Mucosa of stomach (tissue), 1 donor: ENCODE measurements at regions not wholly inside any gene's neighbourhood (a gene's known extent, or its start where the extent isn't known, plus 50 kb on each side); places are given as distances from the start of the nearest gene placed in this dataset.
"Not testable (repeated sequence)": the region's sequence is repeated elsewhere in the genome, so short reads cannot be mapped to it uniquely, and the experiment has no call there.

ENCODE experiments used
- H3K27me3 ChIP-seq: one replicate; pipeline ENCODE4 v1.7.0; 2013; ENCODE audit warnings: mild to moderate bottlenecking, low read length; ENCODE audit not compliant: control insufficient read depth, insufficient read depth
- H3K36me3 ChIP-seq: one replicate; pipeline ENCODE4 v1.7.0; 2013; ENCODE audit warnings: low read length; ENCODE audit not compliant: control insufficient read depth, insufficient read depth
- H3K4me1 ChIP-seq: one replicate; pipeline ENCODE4 v1.7.0; 2013; ENCODE audit warnings: mild to moderate bottlenecking, low read length; ENCODE audit not compliant: control insufficient read depth, insufficient read depth
- H3K4me3 ChIP-seq: one replicate; pipeline ENCODE4 v1.7.0; 2013; ENCODE audit warnings: low read length
- H3K9ac ChIP-seq: one replicate; pipeline ENCODE4 v1.7.0; 2013; ENCODE audit warnings: mild to moderate bottlenecking, low read length, moderate library complexity
- H3K9me3 ChIP-seq: one replicate; pipeline ENCODE4 v1.7.0; 2013; ENCODE audit warnings: mild to moderate bottlenecking, low read length, moderate library complexity; ENCODE audit not compliant: control insufficient read depth
- donor health status: Pancreatic carcinoma.

DNA sequence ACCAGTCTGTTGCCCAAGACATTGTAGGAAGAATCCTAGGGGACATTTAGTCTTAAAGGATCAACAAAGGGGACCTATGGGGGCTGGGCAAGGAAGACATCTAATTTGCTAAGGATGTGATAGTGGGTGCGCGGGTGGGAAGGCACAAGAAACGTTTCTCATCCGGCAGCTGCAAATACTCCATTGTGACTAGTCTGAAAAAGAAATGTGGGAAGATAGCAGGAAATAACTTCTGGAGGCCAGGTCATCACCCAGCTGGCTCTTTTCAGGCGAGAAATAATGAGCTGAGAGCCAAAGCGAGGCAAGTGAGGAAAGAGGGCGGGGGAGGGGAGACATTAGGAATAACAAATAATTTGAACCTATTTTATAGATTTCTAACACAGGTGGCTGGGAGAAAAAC lies 70.3 kb upstream of the NCK2 start:
- no peaks in the 10 kb centered on the region for H3K36me3 ChIP-seq
- no peaks in the 10 kb centered on the region for H3K9me3 ChIP-seq
- H3K4me1 ChIP-seq: no peaks in the 10 kb centered on the region
- H3K4me3 ChIP-seq: no peak overlapping the region
- no peak overlapping the region for H3K9ac ChIP-seq
- H3K27me3 ChIP-seq: peaks cover 9% of the 10 kb centered on the region

DNA sequence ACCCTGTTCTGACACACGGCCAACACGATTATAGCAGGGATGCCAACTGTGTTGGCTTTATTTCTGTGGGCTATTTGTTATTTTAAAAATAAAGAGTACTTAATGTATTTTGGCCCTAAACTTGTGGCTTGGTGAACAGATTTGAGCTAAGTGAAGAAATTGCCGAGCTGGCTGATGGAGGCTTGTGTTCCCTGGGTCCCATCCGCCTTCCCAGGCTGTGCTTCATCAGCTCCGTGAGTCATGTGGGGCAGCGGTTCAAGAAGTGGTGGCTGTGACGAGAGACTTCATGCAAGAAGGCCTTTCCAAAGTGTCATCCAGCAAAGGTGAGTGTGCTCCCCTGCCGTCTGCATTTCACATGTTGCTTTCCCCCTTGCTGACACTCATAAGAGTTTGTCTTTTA lies 73.6 kb upstream of the NCK2 start:
- no peaks in the 10 kb centered on the region for H3K9me3 ChIP-seq
- no peaks in the 10 kb centered on the region for H3K36me3 ChIP-seq
- no peak overlapping the region for H3K4me3 ChIP-seq
- H3K9ac ChIP-seq: no peak overlapping the region
- H3K27me3 ChIP-seq: peaks cover 3% of the 10 kb centered on the region
- H3K4me1 ChIP-seq: no peaks in the 10 kb centered on the region

DNA sequence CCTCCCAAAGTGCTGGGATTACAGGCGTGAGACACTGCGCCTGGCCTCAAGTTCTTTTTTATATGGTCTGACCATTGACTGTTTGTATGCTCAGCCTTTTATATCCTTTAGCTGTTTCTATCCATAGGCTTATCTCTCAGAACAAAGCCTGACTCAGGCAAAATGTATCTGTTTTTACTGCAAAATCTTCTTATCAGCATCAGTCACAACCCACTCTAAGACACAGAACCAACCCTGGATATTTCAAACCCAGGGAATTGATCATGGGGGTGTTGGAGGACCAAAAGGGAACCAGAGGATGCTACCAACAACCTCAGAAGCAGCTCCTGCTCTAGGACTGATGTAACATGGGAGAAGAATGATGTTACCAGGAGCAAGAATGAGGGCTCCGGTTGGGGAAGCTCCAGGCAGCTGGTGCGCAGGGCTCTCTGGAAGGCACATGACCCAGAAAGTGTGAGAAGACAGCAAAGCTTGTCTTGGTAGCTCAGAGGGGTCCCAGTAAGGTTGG lies 75.3 kb upstream of the NCK2 start:
- H3K9me3 ChIP-seq: no peaks in the 10 kb centered on the region
- no peak overlapping the region for H3K9ac ChIP-seq
- H3K36me3 ChIP-seq: no peaks in the 10 kb centered on the region
- H3K4me1 ChIP-seq: no peaks in the 10 kb centered on the region
- no peak overlapping the region for H3K4me3 ChIP-seq
- no peaks in the 10 kb centered on the region for H3K27me3 ChIP-seq

DNA sequence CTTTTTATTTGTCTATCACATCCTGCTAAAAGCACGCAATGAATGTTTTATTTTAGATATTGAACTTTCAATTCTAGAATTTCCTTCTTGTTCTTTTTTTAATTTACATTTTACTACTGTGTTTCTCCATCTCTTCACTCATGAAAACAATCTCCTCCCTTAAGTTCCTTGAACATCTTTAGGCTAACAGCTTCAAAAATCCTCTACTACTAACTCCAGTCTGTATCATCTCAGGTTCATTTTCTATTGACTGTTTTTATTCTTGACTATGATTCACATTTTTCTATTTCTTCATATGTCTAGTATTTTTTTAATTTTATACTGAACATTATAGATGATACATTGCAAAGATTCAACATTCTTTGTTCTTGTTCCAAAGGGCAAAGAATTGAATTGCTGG lies 79.2 kb upstream of the NCK2 start:
- no peaks in the 10 kb centered on the region for H3K4me1 ChIP-seq
- H3K27me3 ChIP-seq: no peaks in the 10 kb centered on the region
- no peaks in the 10 kb centered on the region for H3K9me3 ChIP-seq
- H3K9ac ChIP-seq: no peak overlapping the region
- no peaks in the 10 kb centered on the region for H3K36me3 ChIP-seq
- H3K4me3 ChIP-seq: no peak overlapping the region

DNA sequence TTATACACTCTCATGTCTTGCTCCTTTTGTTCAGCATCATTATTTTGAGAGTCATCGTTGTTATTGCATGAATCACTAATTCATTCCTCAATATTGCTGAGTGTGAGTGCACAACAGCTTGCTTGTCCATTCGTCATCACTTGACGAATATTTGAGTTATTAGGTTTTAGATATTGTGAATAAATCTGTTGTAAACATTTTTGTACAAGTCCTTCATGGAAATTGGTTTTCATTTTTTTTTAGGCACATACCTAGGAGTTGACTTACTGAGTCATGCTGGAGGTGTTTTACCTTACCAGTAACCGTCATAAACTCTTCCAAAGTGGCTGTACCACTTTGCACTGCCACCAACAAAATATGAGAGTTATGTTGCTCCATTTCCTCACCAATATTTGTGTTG lies 84.2 kb upstream of the NCK2 start:
- H3K9ac ChIP-seq: no peak overlapping the region
- H3K4me1 ChIP-seq: no peaks in the 10 kb centered on the region
- H3K4me3 ChIP-seq: no peak overlapping the region
- H3K36me3 ChIP-seq: no peaks in the 10 kb centered on the region
- no peaks in the 10 kb centered on the region for H3K27me3 ChIP-seq
- no peaks in the 10 kb centered on the region for H3K9me3 ChIP-seq

DNA sequence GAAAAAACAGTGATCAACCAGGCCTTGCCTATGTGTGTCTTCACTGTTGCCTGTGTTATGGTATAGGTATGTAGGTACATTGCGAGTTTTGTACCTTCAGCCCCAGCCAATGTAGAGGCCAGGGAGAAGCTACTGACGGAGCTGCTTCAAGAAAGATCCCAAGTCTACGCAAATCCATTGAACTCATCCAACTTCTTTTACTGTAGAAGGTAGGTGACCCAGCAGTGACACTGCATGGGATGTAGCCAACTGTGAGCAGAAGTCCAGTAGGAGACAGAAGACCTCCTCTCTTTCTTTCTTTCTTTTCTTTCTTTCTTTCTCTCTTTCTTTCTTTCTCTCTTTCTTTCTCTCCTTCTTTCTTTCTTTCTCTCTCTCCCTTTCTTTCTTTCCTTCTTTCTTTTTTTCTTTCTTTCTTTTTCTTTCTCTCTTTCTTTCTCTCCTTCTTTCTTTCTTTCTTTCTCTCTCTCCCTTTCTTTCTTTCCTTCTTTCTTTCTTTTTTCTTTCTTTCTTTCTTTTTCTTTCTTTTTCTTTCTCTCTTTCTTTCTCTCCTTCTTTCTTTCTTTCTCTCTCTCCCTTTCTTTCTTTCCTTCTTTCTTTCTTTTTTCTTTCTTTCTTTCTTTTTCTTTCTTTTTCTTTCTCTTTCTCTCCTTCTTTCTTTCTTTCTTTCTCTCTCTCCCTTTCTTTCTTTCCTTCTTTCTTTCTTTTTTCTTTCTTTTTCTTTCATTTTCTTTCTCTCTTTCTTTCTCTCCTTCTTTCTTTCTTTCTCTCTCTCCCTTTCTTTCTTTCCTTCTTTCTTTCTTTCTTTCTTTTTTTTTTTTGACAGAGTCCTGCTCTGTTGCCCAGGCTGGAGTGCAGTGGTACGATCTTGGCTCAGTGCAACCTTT lies 88.7 kb upstream of the NCK2 start:
- H3K9me3 ChIP-seq, H3K4me3 ChIP-seq, H3K9ac ChIP-seq, H3K27me3 ChIP-seq, H3K36me3 ChIP-seq: not testable (repeated sequence)
- peaks cover 24% of the 10 kb centered on the region for H3K4me1 ChIP-seq

DNA sequence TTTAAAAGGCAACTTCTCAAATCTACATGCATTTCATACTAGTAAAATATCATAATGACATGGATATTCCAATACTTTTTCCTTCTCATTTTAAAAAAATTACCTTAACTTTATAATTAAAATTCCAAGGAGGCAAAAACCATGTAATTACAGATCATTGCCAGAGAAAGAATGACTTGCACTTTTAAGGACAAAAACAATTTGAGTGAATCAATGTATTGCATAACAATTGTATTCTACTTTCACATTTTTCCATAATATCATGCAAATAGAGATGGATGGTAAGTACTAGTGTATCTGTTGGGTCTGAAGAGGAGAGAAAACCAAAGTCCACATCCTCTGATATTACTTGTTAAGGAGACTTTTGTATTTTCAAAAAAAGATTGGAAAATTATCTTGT lies 89.5 kb upstream of the NCK2 start:
- H3K4me3 ChIP-seq: no peak overlapping the region
- H3K9me3 ChIP-seq: no peaks in the 10 kb centered on the region
- no peak overlapping the region for H3K9ac ChIP-seq
- no peaks in the 10 kb centered on the region for H3K27me3 ChIP-seq
- peaks cover 31% of the 10 kb centered on the region for H3K4me1 ChIP-seq
- no peaks in the 10 kb centered on the region for H3K36me3 ChIP-seq

DNA sequence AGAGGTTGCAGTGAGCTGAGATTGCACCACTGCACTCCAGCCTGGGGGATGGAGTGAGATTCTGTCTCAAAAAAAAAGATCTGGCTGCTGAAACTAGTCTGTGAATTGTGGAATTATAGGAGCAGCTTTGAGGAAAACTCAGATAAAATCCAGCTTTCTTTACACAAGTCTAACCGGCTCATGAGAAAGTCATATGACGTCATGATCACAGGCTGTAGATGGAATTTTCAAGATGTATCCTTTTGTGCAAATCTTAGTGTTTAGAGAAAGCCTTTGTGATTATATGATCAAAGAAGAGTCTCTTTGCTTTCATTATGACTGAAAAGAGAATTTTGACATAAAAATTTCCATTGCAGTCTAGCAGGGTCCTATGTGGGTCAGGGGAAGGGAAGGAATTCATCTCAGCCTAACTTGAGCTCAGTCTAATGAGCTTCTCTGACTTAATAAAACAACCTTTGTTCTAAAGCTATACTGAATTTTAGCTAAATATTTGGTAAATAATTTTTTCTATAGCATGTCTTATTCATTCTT lies 90.2 kb upstream of the NCK2 start:
- H3K9me3 ChIP-seq: no peaks in the 10 kb centered on the region
- H3K36me3 ChIP-seq: no peaks in the 10 kb centered on the region
- no peak overlapping the region for H3K9ac ChIP-seq
- no peak overlapping the region for H3K4me3 ChIP-seq
- peaks cover 33% of the 10 kb centered on the region for H3K4me1 ChIP-seq
- no peaks in the 10 kb centered on the region for H3K27me3 ChIP-seq

DNA sequence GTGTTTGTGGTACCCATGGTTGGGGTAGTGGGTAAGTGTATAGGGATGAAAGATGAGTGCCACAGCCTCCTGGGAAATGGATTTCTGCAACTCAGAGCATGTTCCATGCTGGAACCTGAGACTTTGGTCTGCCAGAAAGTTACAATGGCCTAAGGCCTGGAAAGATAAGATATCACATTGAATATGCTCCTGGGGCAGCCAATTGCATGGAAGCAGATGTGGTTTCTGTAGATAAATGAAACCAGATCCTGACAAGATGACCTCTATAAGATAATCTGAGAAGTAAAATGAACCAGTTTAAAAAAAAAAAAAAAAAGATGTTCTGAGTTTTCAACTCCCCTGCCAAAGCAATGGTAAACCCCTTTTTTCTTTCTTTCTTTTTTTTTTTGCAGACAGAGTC lies 91.4 kb upstream of the NCK2 start:
- H3K27me3 ChIP-seq: no peaks in the 10 kb centered on the region
- H3K36me3 ChIP-seq: no peaks in the 10 kb centered on the region
- H3K4me1 ChIP-seq: peaks cover 33% of the 10 kb centered on the region
- H3K4me3 ChIP-seq: no peak overlapping the region
- no peaks in the 10 kb centered on the region for H3K9me3 ChIP-seq
- H3K9ac ChIP-seq: no peak overlapping the region

DNA sequence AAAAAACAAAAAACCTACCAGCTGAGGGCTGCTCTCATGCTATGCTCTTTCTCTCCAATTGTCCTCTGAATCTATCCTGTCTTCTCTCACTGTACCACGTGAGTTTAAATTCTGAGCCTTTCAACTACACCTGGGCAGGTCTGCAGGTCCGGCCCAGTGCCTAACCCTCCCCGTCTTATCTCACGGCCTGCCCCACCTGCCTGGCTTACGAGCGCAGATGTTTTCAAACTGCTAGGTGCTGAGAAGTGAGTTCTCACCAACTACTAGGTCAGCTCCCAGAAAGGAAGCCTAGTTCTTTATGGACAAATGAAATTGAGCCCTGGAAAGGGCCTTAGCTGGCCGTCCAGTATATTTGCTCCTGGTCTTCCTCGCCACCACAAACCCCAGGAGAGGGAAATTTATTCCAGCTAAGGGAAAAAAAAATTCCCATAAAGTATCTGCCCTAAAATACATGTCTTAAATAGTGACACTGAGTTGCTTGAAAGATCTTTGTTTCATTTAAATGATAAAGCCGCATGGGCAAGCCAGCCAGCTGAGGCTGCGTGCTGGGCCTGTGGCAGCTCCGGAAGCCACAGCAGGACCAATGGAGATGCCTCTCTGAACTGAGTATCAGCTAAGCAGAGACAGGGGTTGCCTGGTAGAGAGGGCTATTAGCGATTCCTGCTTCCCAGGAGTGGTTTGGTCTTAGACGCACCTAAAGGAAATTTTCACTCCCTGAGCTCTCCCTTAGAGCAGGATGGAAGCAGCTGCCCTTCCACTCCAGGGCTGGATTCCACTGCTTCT lies 92.5 kb upstream of the NCK2 start:
- Histone ChIP-seq H3K36me3 (no peaks in the 10 kb centered on the region), H3K9ac (no peak overlapping the region), H3K27me3 (no peaks in the 10 kb centered on the region), H3K4me3 (no peak overlapping the region), H3K4me1 (peaks cover 33% of the 10 kb centered on the region), H3K9me3 (no peaks in the 10 kb centered on the region)

DNA sequence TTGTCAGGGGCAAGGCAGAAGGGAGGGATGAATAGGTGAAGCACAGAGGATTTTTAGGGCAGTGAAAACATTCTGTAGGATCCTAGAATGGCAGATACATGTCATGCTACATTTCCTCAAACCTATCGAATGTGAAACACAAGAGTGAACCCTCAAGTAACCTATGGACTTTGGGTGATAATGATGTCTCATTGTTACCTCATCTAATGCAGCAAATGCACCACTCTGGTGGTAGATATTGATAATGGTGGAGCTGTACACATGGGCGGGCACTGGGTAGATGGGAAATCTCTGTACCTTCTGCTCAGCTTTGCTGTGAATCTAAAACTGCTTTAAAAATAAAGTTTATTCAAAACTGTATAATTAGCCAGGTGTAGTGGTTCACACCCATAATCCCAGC lies 95.2 kb upstream of the NCK2 start:
- Histone ChIP-seq H3K36me3 (no peaks in the 10 kb centered on the region), H3K4me1 (peaks cover 36% of the 10 kb centered on the region), H3K9ac (no peak overlapping the region), H3K4me3 (no peak overlapping the region), H3K27me3 (no peaks in the 10 kb centered on the region), H3K9me3 (no peaks in the 10 kb centered on the region)

DNA sequence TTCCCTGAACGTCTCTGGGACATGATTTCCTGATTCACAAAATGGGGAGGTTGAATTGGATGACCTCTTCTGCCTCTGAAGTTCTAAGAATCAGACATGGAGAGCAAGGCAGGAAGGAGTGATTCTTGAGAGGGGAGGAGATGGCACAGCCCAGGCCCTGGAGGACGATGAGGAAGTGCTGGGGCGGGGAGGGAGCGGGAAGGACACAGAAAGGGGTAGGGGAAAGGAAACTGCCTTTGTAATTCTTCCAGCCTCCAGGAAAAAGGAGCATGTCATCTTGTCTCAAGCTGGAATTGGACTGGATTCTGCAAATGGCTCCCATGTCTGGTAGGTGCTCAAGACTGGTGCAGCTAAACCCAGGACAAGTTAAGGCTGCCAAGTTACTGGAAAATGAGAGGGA lies 97.0 kb upstream of the NCK2 start:
- Histone ChIP-seq H3K9ac (no peak overlapping the region), H3K9me3 (no peaks in the 10 kb centered on the region), H3K4me1 (peaks cover 36% of the 10 kb centered on the region), H3K36me3 (no peaks in the 10 kb centered on the region), H3K4me3 (no peak overlapping the region), H3K27me3 (no peaks in the 10 kb centered on the region)
